Spleen (tissue), 11 donors: ENCODE measurements at regions not wholly inside any gene's neighbourhood (a gene's known extent, or its start where the extent isn't known, plus 50 kb on each side); places are given as distances from the start of the nearest gene placed in this dataset.

Experiments used
- DNase-seq: peaks from one replicate; pipeline ENCODE4 v3.0.0-alpha.2; 2020
- H3K27ac ChIP-seq, 8 donors: fragments of 200-600 bp; sonication (generic) in 7 of 8; 1 replicate in 4 of 8; 2 replicates in 4 of 8; pipeline versions ENCODE4 v1.5.0 to v1.8.0; 2016 to 2021; ENCODE audit warnings: inconsistent platforms in 4 of 8, mild to moderate bottlenecking in 4 of 8, moderate library complexity in 1 of 8
- H3K27me3 ChIP-seq, 7 donors: fragments of 200-600 bp; sonication (generic) in 6 of 7; replicated peaks in 1 of 7; 1 replicate in 4 of 7; 2 replicates in 3 of 7; pipeline versions ENCODE4 v1.5.0 to v1.8.0; 2016 to 2021; ENCODE audit warnings: inconsistent platforms in 3 of 7, mild to moderate bottlenecking in 1 of 7
- H3K36me3 ChIP-seq, 6 donors: fragments of 200-600 bp; sonication (generic) in 5 of 6; 1 replicate in 4 of 6; 2 replicates in 2 of 6; pipeline versions ENCODE4 v1.5.0 to v1.8.0; 2016 to 2021; ENCODE audit warnings: inconsistent platforms in 2 of 6
- H3K4me1 ChIP-seq, 6 donors: fragments of 200-600 bp; sonication (generic) in 5 of 6; 1 replicate in 3 of 6; 2 replicates in 3 of 6; pipeline versions ENCODE4 v1.5.0 to v1.8.0; 2016 to 2021; ENCODE audit warnings: inconsistent platforms in 3 of 6
- H3K4me3 ChIP-seq, 8 donors: fragments of 200-600 bp; sonication (generic) in 7 of 8; 1 replicate in 4 of 8; 2 replicates in 4 of 8; pipeline versions ENCODE4 v1.5.0 to v1.8.0; 2016 to 2021; ENCODE audit warnings: inconsistent platforms in 4 of 8, mild to moderate bottlenecking in 4 of 8, moderate library complexity in 2 of 8
- H3K9me3 ChIP-seq, 8 donors: fragments of 200-600 bp; sonication (generic) in 7 of 8; 1 replicate in 4 of 8; 2 replicates in 4 of 8; pipeline versions ENCODE4 v1.5.0 to v1.8.0; 2016 to 2021; ENCODE audit warnings: inconsistent platforms in 4 of 8
- POLR2A ChIP-seq, 3 donors: fragments of 450-650 bp; IDR thresholded peaks; one replicate each; pipeline ENCODE4 v1.5.1; 2017; ENCODE audit warnings: antibody characterized with exemption in 3 of 3, mild to moderate bottlenecking in 1 of 3
- POLR2AphosphoS5 ChIP-seq, 3 donors: sonication (generic); formaldehyde crosslinking; IDR thresholded peaks; one replicate each; pipeline ENCODE4 v1.5.1; 2017; ENCODE audit warnings: antibody characterized with exemption in 3 of 3
- WGBS, 5 donors: extraction: QIAGEN DNeasy Blood & Tissue Kit in 3 of 5; methylation state at CpG; one replicate each; pipeline versions ENCODE4 v1.1.5 to v1.1.7; 2013 to 2018; 5-methylcytosine and 5-hydroxymethylcytosine counted together
- intact Hi-C: fragments of 100-400 bp; cut with DNase I; formaldehyde crosslinking; loops from one replicate; pipeline ENCODE4 v1.15.0; 2023; ENCODE audit warnings: low total_unique reads
- TF ChIP-seq, protein P1 (sequence below), 11 experiments: fragments of 200-600 bp in 7 of 11; fragments of 450-650 bp in 4 of 11; sonication (generic) in 4 of 11; IDR thresholded peaks in 8 of 11; conservative IDR thresholded peaks in 3 of 11; 1 replicate in 7 of 11; 2 replicates in 4 of 11; pipeline versions ENCODE4 v1.4.0 to v1.8.0; 2016 to 2021; ENCODE audit warnings: antibody characterized with exemption in 11 of 11, inconsistent platforms in 4 of 11, mild to moderate bottlenecking in 1 of 11
- donor health status: healthy with polysubstance abuse.
- donor health status: DM: no; HTN: no; CAD: no; lungs with moderate emphysema.
- donor health status: DM: no; HTN: no; CAD: no.
- donor health status: Bipolar disorder and iron deficiency.
- donor health status: healthy.
- donor health status: DM: no; HTN: no; CAD: no.
- donor health status: DM: yes; HTN: yes; CAD: no.

DNA sequence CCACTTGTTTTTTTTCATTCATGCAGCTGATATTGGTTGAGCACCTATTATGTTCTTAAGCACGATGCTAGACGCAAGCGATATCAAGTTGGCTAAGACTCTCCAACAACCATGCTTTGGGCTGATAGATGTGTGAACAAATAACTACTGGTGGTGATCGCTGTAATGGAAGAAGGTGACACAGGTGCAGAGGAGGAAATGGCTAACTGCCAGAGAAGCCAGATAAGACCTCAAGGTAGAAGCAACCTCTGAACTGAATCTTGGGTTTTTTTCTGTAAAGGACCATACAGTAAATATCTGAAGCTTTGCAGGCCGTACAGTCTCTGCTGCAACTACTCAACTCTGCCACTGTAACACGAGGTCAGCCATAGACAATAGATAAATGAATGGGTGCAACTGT is 97.9 kb downstream of the C17orf67 start:
- Histone ChIP-seq H3K36me3 (no peaks in the 10 kb centered on the region), H3K4me3 (no peak overlapping the region), H3K27me3 (no peaks in the 10 kb centered on the region), H3K4me1 (peaks cover 0 to 4% (median 0%) of the 10 kb centered on the region in 6 donors), H3K27ac (no peak overlapping the region), H3K9me3 (no peaks in the 10 kb centered on the region)
- DNase-seq = no peak
- WGBS, 5 donors = 89 to 94% (median 90%) methylated on average over 6 of the region's 6 CpGs
- no peak for TF ChIP-seq POLR2AphosphoS5 (IDR thresholded peaks at IDR 0.05)
- TF ChIP-seq POLR2A (IDR thresholded peaks at IDR 0.05) = no peak
- TF ChIP-seq, protein P1, sequence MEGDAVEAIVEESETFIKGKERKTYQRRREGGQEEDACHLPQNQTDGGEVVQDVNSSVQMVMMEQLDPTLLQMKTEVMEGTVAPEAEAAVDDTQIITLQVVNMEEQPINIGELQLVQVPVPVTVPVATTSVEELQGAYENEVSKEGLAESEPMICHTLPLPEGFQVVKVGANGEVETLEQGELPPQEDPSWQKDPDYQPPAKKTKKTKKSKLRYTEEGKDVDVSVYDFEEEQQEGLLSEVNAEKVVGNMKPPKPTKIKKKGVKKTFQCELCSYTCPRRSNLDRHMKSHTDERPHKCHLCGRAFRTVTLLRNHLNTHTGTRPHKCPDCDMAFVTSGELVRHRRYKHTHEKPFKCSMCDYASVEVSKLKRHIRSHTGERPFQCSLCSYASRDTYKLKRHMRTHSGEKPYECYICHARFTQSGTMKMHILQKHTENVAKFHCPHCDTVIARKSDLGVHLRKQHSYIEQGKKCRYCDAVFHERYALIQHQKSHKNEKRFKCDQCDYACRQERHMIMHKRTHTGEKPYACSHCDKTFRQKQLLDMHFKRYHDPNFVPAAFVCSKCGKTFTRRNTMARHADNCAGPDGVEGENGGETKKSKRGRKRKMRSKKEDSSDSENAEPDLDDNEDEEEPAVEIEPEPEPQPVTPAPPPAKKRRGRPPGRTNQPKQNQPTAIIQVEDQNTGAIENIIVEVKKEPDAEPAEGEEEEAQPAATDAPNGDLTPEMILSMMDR (IDR thresholded peaks at IDR 0.05 in 8 of 11, conservative IDR thresholded peaks at IDR 0.05 in 3 of 11) = no peak
- intact Hi-C loops = no loop called here

DNA sequence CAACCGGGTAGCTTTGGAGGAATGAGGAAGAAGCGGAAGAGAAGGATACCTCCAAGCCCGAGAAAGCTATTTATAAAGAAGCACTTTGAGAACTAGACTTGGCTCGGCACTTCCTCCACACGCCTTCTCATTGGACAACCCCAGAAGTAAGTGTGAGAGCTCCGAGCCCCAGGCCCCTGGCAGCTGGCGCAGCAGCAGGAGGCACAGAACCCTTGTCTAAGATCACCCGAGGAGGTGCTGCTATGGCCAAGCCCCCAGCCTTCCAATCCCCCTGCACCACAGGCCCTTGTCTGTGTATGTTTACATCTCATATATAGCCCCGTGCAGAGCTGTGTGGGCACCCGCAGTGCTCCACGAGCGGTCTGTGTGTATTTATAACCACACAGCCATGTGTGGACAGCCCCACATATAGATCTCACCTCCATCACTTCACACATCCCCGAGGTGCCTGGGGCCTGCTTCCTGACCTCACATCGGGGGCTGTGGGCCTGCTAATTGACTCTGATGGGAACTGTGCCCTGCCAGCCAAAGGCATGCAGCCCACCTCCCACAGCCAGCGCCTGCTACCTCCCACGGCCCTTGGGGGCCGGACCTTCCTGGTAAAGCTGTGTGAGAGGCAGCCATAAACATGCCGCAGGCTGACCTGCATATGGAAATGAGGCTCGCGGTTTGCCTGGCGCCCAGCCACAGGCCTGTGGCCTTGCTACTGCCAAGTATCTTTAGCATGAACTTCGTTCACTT is 96.1 kb downstream of the C17orf67 start:
- intact Hi-C loops = no loop called here
- Histone ChIP-seq H3K4me1 (peaks cover 0 to 4% (median 0%) of the 10 kb centered on the region in 6 donors), H3K27ac (no peak overlapping the region), H3K4me3 (no peak overlapping the region), H3K27me3 (no peaks in the 10 kb centered on the region), H3K9me3 (no peaks in the 10 kb centered on the region), H3K36me3 (no peaks in the 10 kb centered on the region)
- no peak for DNase-seq
- WGBS, 5 donors = 61 to 68% (median 65%) methylated on average over 15 to 22 of the region's 22 CpGs
- no peak for TF ChIP-seq POLR2AphosphoS5 (IDR thresholded peaks at IDR 0.05)
- TF ChIP-seq POLR2A (IDR thresholded peaks at IDR 0.05) = no peak
- TF ChIP-seq, protein P1 (IDR thresholded peaks at IDR 0.05 in 8 of 11, conservative IDR thresholded peaks at IDR 0.05 in 3 of 11) = no peak

DNA sequence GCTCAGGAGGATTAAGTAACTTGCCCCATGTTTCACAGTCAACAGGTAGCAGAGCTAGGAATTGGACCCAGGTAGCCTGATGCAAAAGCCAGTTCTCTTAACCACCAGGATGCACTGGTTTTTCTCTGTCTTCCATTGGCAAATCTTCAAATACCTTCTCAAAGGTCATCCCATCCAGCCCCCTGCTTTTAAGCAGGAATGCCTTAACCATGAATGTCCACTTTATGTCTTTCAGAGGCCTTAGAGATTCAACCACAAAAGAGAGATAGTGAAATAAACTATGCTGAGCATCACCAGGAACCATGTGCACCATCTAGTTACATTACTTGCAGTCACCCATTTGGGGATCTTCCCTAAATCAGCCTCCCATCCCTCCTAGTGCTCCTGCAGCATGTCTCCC is 94.3 kb downstream of the C17orf67 start:
- Histone ChIP-seq H3K27me3 (no peaks in the 10 kb centered on the region), H3K4me3 (no peak overlapping the region), H3K27ac (no peak overlapping the region), H3K9me3 (no peaks in the 10 kb centered on the region), H3K36me3 (no peaks in the 10 kb centered on the region), H3K4me1 (peaks cover 0 to 4% (median 0%) of the 10 kb centered on the region in 6 donors)
- TF ChIP-seq POLR2AphosphoS5 (IDR thresholded peaks at IDR 0.05) (no peak), POLR2A (IDR thresholded peaks at IDR 0.05) (no peak)
- TF ChIP-seq, protein P1 (IDR thresholded peaks at IDR 0.05 in 8 of 11, conservative IDR thresholded peaks at IDR 0.05 in 3 of 11) = no peak
- DNase-seq = no peak
- intact Hi-C loops = no loop called here

DNA sequence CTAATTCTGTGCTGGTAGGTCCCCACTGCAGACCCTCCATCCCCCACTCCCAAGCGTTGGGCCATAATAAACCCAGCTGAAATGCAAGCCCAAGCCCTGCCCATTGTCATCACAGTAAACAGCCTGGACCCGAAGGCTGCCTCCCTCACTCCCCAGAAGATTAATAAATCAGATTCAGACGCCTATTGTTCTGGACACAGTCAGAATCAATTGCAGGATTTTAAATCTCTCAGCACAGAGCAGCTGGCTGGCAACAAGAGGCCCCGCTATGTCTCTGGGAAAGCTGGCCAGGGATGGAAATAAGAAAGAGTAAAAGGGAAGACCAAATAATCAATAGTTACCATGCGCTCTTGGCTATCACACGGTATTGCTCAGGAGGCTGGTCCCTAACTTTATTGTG is 93.9 kb downstream of the C17orf67 start:
- DNase-seq = no peak
- H3K9me3 ChIP-seq = peaks cover 0 to 4% (median 0%) of the 10 kb centered on the region in 8 donors
- WGBS, 5 donors = 63 to 86% (median 81%) methylated on average over 6 of the region's 6 CpGs
- H3K36me3 ChIP-seq = no peaks in the 10 kb centered on the region
- no peak overlapping the region for H3K27ac ChIP-seq
- TF ChIP-seq, protein P1 (IDR thresholded peaks at IDR 0.05 in 8 of 11, conservative IDR thresholded peaks at IDR 0.05 in 3 of 11) = no peak
- TF ChIP-seq POLR2AphosphoS5 (IDR thresholded peaks at IDR 0.05) (no peak), POLR2A (IDR thresholded peaks at IDR 0.05) (no peak)
- no peak overlapping the region for H3K4me3 ChIP-seq
- peaks cover 0 to 4% (median 0%) of the 10 kb centered on the region in 6 donors for H3K4me1 ChIP-seq
- intact Hi-C loops = no loop called here
- no peaks in the 10 kb centered on the region for H3K27me3 ChIP-seq
